Thyroid gland (tissue), 4 donors: ENCODE measurements at regions not wholly inside any gene's neighbourhood (a gene's known extent, or its start where the extent isn't known, plus 50 kb on each side); places are given as distances from the start of the nearest gene placed in this dataset.
"Not testable (repeated sequence)": the region's sequence is repeated elsewhere in the genome, so short reads cannot be mapped to it uniquely, and the experiment has no call there.

Experiments used
- POLR2A ChIP-seq, 2 donors: fragments of 450-650 bp; IDR thresholded peaks; one replicate each; pipeline ENCODE4 v1.6.1; 2017; ENCODE audit warnings: antibody characterized with exemption in 2 of 2, mild to moderate bottlenecking in 2 of 2, moderate library complexity in 1 of 2
- TF ChIP-seq, protein P1 (sequence below), 6 experiments: fragments of 200-600 bp in 3 of 6; fragments of 450-650 bp in 3 of 6; sonication (generic) in 3 of 6; IDR thresholded peaks; one replicate each; pipeline ENCODE4 v1.5.1; 2016 to 2019; ENCODE audit warnings: antibody characterized with exemption in 6 of 6, mild to moderate bottlenecking in 2 of 6, inconsistent platforms in 1 of 6, moderate library complexity in 1 of 6

DNA sequence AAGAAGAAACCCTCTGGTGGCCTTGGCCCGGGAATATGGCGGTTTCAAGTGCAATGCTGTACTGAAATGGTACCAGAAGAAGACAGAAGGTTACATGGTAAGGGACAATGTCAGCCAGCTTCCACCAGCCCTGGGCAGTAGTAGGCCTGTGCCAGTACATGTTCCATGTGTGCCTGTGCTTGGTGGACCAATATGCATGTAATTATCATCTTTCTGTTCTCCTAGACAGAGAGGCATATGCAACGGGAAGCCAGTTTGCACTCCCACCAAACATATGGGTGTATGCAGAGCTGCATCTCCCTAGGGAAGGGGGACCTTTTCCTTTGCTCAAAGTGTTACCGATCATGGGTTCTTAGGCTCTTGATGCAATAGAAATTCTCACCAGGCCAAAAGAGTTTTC lies 80.9 kb upstream of the ADORA2B start:
- TF ChIP-seq, protein P1, sequence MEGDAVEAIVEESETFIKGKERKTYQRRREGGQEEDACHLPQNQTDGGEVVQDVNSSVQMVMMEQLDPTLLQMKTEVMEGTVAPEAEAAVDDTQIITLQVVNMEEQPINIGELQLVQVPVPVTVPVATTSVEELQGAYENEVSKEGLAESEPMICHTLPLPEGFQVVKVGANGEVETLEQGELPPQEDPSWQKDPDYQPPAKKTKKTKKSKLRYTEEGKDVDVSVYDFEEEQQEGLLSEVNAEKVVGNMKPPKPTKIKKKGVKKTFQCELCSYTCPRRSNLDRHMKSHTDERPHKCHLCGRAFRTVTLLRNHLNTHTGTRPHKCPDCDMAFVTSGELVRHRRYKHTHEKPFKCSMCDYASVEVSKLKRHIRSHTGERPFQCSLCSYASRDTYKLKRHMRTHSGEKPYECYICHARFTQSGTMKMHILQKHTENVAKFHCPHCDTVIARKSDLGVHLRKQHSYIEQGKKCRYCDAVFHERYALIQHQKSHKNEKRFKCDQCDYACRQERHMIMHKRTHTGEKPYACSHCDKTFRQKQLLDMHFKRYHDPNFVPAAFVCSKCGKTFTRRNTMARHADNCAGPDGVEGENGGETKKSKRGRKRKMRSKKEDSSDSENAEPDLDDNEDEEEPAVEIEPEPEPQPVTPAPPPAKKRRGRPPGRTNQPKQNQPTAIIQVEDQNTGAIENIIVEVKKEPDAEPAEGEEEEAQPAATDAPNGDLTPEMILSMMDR (IDR thresholded peaks at IDR 0.05), result not testable (repeated sequence)
- not testable (repeated sequence) for TF ChIP-seq POLR2A (IDR thresholded peaks at IDR 0.05)
